Left lobe of liver (tissue), 2 donors: ENCODE measurements at regions not wholly inside any gene's neighbourhood (a gene's known extent, or its start where the extent isn't known, plus 50 kb on each side); places are given as distances from the start of the nearest gene placed in this dataset.

ENCODE experiments used
- ATAC-seq: fragments of 200-7000 bp; cut with Tn5 transposase; one replicate; pipeline ENCODE4 v1.9.1; 2020; ENCODE audit warnings: mild to moderate bottlenecking, moderate library complexity
- DNase-seq: peaks from one replicate; pipeline ENCODE4 v3.0.0-alpha.2; 2020; ENCODE audit warnings: low spot score
- donor health status: DM: no; HTN: no; CAD: no; lungs with moderate emphysema.
- donor health status: DM: no; HTN: yes; CAD: no.

GRCh38 chr11:119985551-119985950 is 152.4 kb downstream of the TRIM29 start:
- ATAC-seq, result no peak
- no peak for DNase-seq

GRCh38 chr11:119983816-119984215 is 154.1 kb downstream of the TRIM29 start:
- DNase-seq (no peak), ATAC-seq (no peak)

- ATAC-seq, result no peak
- no peak for DNase-seq
These were observed 154.6 kb downstream of the TRIM29 start for GRCh38 chr11:119983240-119983732.

- no peak for DNase-seq
- ATAC-seq, result no peak
These were observed 155.2 kb downstream of the TRIM29 start for GRCh38 chr11:119982517-119983239.

GRCh38 chr11:119980431-119980830 is 157.5 kb downstream of the TRIM29 start:
- DNase-seq (no peak), ATAC-seq (no peak)

- DNase-seq (no peak), ATAC-seq (no peak)
These were observed 158.2 kb downstream of the TRIM29 start for GRCh38 chr11:119979701-119980100.

GRCh38 chr11:119978696-119979095 is 159.2 kb downstream of the TRIM29 start:
- no peak for ATAC-seq
- DNase-seq, result no peak

GRCh38 chr11:119977881-119978280 is 160.0 kb downstream of the TRIM29 start:
- DNase-seq, result no peak
- ATAC-seq, result no peak

GRCh38 chr11:119977561-119977860 is 160.4 kb downstream of the TRIM29 start:
- DNase-seq (no peak), ATAC-seq (no peak)

GRCh38 chr11:119976805-119977560 is 160.9 kb downstream of the TRIM29 start:
- DNase-seq (no peak), ATAC-seq (no peak)

GRCh38 chr11:119975561-119976152 is 162.3 kb downstream of the TRIM29 start:
- DNase-seq (no peak), ATAC-seq (no peak)

GRCh38 chr11:119974467-119974866 is 163.4 kb downstream of the TRIM29 start:
- ATAC-seq (no peak), DNase-seq (no peak)

- DNase-seq (no peak), ATAC-seq (no peak)
These were observed 163.9 kb downstream of the TRIM29 start for GRCh38 chr11:119974051-119974450.

- DNase-seq, result no peak
- ATAC-seq, result no peak
These were observed 165.6 kb downstream of the TRIM29 start for GRCh38 chr11:119972281-119972680.

- ATAC-seq (no peak), DNase-seq (no peak)
These were observed 167.2 kb downstream of the TRIM29 start for GRCh38 chr11:119970555-119971304.

GRCh38 chr11:119964136-119965025 is 173.5 kb downstream of the TRIM29 start:
- no peak for DNase-seq
- no peak for ATAC-seq

- DNase-seq (no peak), ATAC-seq (no peak)
These were observed 180.0 kb downstream of the TRIM29 start for GRCh38 chr11:119957951-119958350.

- no peak for ATAC-seq
- no peak for DNase-seq
These were observed 185.5 kb downstream of the TRIM29 start for GRCh38 chr11:119952441-119952840.

GRCh38 chr11:119943298-119943655 is 194.6 kb downstream of the TRIM29 start:
- ATAC-seq, result no peak
- no peak for DNase-seq

GRCh38 chr11:119942583-119943297 is 195.2 kb downstream of the TRIM29 start:
- DNase-seq (no peak), ATAC-seq (no peak)
